Stimulated activated naive CD4-positive, alpha-beta T cell (primary cell): ENCODE measurements at regions not wholly inside any gene's neighbourhood (a gene's known extent, or its start where the extent isn't known, plus 50 kb on each side); places are given as distances from the start of the nearest gene placed in this dataset.
"Not testable (repeated sequence)": the region's sequence is repeated elsewhere in the genome, so short reads cannot be mapped to it uniquely, and the experiment has no call there.

Experiments used
- DNase-seq, 6 experiments: peaks; one replicate each; lab custom pipeline; 2025; lab: John Stamatoyannopoulos, UW

DNA sequence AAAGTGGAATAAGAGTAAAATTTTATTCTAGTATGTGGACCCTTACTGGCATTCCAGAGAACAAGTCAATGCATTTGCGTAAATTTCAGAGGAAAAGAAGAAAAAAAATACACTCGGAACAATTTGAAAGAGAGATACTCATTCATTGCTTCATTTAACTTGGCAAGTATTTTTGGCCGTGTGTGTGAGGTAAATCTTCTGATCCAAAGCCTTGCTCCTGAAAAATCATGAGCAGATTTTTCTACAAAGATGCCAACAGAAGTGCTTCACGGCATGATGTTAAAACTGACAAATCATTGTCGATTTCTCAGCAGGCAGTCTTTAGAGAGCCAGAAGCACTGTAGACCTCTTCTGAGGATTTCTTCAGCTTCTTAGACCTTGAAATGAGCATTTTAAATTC, 194.0 kb downstream of the COX18 start:
- DNase-seq: no peak

GRCh38 chr4:72875138-72875537, 194.4 kb downstream of the COX18 start:
- DNase-seq: no peak

GRCh38 chr4:72864898-72865297, 204.6 kb downstream of the COX18 start:
- DNase-seq: no peak

DNA sequence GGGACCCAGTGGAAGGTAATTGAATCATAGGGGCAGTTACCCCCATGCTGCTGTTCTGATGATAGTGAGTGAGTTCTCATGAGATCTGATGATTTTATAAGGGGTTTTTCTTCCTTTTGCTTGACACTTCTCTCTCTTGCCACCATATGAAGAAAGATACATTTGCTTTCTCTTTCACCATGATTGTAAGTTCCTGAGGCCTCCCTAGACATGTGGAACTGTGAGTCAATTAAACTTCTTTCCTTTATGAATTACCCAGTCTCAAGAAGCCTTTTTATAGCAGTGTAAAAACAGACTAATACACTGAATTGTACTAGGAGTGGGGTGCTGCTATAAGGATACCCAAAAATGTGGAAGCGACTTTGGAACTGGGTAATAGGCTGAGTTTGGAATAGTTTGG, 205.2 kb downstream of the COX18 start:
- DNase-seq: not testable (repeated sequence)

DNA sequence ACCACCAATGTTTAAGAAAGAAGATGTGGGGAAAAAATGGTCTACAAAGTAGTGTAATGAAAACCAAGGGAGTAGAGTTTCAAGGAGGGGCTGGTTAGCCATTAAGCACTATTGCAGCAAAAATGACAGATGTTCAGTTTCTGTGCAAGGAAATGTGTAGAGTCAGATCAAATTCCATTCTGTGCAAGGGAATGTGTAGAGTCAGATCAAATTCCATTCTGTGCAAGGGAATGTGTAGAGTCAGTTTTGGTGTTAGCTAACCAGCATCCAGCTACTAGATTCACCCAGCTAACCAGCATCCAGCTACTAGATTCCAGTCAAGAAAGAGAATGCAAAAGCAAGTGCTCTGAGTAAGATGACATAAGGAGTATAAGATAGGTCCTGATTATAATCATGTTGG, 208.8 kb downstream of the COX18 start:
- DNase-seq: no peak

DNA sequence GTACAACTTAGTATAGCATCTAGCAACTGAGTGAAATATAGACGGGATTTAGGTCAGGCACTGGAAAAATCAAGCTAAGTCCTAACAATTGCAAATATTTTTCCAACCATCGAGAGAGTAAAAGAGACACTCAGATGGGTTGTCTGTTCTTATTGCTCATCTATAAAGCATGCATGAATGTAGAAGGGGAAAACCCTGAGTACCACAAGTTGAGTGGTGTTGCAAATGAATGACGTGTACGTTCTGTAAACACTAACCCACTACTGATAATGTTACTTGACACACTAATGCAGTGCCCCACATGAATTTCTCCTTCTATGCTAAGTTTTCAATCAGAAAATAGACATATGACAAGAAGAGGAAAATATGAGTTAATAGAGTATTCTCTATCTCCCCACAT, 211.2 kb downstream of the COX18 start:
- no peak for DNase-seq

DNA sequence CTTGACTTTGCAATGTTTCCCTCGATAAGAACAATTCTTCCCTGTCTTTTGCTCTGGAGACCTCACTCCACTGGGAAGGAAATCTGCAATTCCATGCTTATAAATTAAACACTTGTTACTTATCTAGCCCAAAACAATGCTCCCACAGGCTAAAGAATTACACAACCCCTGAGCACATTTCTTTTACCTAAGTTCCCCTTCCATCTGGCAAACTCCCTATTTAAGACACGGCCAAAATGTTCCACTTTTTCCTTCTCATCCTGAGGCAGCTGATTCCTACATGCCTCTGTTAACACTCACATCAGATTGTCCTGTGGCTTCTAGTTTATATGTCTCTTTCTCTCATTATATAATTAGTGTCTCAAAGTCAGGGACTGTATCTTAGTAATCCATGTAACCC, 211.7 kb downstream of the COX18 start:
- no peak for DNase-seq

- no peak for DNase-seq
Measured at GRCh38 chr4:72857216-72857615, 212.3 kb downstream of the COX18 start.

GRCh38 chr4:72846280-72847111, 223.0 kb downstream of the COX18 start:
- no peak for DNase-seq

- DNase-seq: no peak
Measured at GRCh38 chr4:72843466-72843865, 226.1 kb downstream of the COX18 start.

- DNase-seq: no peak
Measured at GRCh38 chr4:72842323-72842722, 227.2 kb downstream of the COX18 start.

DNA sequence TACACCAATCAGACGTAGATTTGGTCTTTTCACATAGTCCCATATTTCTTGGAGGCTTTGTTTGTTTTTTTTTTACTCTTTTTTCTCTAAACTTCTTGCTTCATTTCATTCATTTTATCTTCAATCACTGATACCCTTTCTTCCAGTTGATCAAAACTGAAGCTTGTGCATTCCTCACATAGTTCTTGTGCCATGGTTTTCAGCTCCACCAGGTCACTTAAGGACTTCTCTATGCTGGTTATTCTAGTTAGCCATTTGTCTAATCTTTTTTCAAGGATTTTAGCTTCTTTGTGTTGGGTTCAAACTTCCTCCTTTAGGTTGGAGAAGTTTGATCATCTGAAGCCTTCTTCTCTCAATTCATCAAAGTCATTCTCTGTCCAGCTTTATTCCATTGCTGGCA, 229.3 kb downstream of the COX18 start:
- DNase-seq: not testable (repeated sequence)

GRCh38 chr4:72828864-72829263, 240.7 kb downstream of the COX18 start:
- DNase-seq: no peak

DNA sequence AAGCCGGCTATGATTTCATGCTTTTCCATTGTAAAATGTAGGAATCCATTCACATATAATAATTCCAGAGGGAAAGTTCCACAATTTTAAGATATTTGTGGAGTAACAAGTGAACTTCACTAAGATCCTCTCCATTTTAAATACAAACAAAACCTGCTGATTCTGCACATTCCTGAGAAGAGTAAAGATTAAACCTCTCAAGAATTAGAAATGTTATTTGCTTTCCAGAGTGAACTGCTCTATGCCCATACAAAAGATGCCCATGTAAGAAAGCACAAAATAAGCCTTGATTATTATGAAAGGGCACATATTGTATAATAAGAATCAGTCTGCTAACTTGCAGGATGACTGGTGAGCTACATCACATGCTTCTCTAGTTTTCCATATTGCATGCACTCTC, 241.5 kb downstream of the COX18 start:
- DNase-seq: no peak

DNA sequence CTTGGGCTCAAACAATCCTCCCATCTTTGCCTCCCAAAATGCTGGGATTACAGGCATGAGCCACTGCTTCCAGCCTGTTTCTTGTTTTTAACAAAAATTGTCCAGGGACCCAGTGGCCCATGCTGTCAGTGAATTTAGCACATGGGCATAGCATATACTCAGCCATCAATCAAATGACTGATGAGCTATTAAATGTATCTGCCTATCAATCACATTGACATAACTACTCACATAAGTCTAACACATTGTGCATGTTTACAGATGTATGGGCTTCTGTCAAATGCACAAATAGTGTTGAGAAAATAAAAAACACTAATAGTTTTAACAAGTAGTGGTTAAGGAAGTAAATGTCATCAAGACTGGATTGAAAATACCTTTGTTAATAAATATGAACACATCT, 249.4 kb downstream of the COX18 start:
- DNase-seq: no peak

DNA sequence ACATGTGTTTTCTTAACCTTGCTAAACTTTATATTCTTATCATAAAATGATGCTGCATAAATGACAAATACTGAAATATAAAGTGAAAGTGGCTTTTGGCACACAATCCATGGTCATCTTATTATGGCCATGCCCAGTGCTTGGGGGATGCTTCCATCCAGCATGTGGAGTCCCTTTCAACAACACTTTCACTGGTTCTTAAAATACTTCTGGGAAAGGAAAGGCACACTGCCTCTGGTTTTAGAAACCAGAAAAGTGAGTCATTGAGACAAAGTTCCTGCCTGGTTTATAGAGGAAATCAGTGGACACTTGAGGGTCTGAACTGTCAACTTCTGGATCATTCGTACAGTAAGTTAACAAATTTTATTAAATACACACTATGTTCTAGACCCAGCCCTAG, 248.0 kb upstream of the ADAMTS3 start:
- DNase-seq: no peak

GRCh38 chr4:72814241-72814640, 245.2 kb upstream of the ADAMTS3 start:
- no peak for DNase-seq

- DNase-seq: no peak
Measured at GRCh38 chr4:72809208-72809607, 240.2 kb upstream of the ADAMTS3 start.

- no peak for DNase-seq
Measured at GRCh38 chr4:72805284-72805683, 236.3 kb upstream of the ADAMTS3 start.

- DNase-seq: no peak
Measured at GRCh38 chr4:72797486-72797885, 228.5 kb upstream of the ADAMTS3 start.

GRCh38 chr4:72791054-72791453, 222.0 kb upstream of the ADAMTS3 start:
- DNase-seq: no peak

GRCh38 chr4:72786401-72786990, 217.5 kb upstream of the ADAMTS3 start:
- no peak for DNase-seq

GRCh38 chr4:72779241-72779640, 210.2 kb upstream of the ADAMTS3 start:
- no peak for DNase-seq

GRCh38 chr4:72777436-72777835, 208.4 kb upstream of the ADAMTS3 start:
- no peak for DNase-seq
